ENCODE measurements at regions not wholly inside any gene's neighbourhood (a gene's known extent, or its start where the extent isn't known, plus 50 kb on each side); places are given as distances from the start of the nearest gene placed in this dataset.

GRCh38 chr3:15899388-15899787, 101.6 kb upstream of the ANKRD28 start:
- no peak for TF ChIP-seq CTCF (optimal IDR thresholded peaks at IDR 0.05 in 1 of 3, IDR thresholded peaks at IDR 0.05 in 1 of 3, conservative IDR thresholded peaks at IDR 0.05 in 1 of 3; ENCODE audit: extremely low read depth in 1 of 3, insufficient read depth in 2 of 3, low read length in 3 of 3)
- no peak for TF ChIP-seq EZH2 (IDR thresholded peaks at IDR 0.05; ENCODE audit: low read length)

Data from keratinocyte (primary cell).